Smooth muscle cell (in vitro differentiated cells): ENCODE measurements at regions not wholly inside any gene's neighbourhood (a gene's known extent, or its start where the extent isn't known, plus 50 kb on each side); places are given as distances from the start of the nearest gene placed in this dataset.

Source experiments
- DNase-seq: peaks from one replicate; lab custom pipeline; 2025; ENCODE audit not compliant: unreplicated experiment; lab: John Stamatoyannopoulos, UW
- H2AFZ ChIP-seq: fragments of 200-600 bp; sonication (generic); 2 replicates; pipeline ENCODE4 v1.6.0; 2016; ENCODE audit warnings: antibody characterized with exemption, low read depth, mild to moderate bottlenecking
- H3F3A ChIP-seq: fragments of 200-600 bp; sonication (generic); 2 replicates; pipeline ENCODE4 v1.6.0; 2017; ENCODE audit warnings: antibody characterized with exemption, low read depth
- H3K27ac ChIP-seq: fragments of 200-600 bp; sonication (generic); 2 replicates; pipeline ENCODE4 v1.5.1; 2016; ENCODE audit warnings: low read depth, mild to moderate bottlenecking
- H3K27me3 ChIP-seq: fragments of 200-600 bp; sonication (generic); 2 replicates; pipeline ENCODE4 v1.6.1; 2016; ENCODE audit warnings: low read depth, mild to moderate bottlenecking
- H3K36me3 ChIP-seq: fragments of 200-600 bp; sonication (generic); 2 replicates; pipeline ENCODE4 v1.5.1; 2016; ENCODE audit warnings: low read depth
- H3K4me1 ChIP-seq: fragments of 200-600 bp; sonication (generic); 2 replicates; pipeline ENCODE4 v1.5.1; 2016; ENCODE audit warnings: low read depth
- H3K4me2 ChIP-seq: fragments of 200-600 bp; sonication (generic); 2 replicates; pipeline ENCODE4 v1.6.0; 2016; ENCODE audit warnings: mild to moderate bottlenecking
- H3K4me3 ChIP-seq: fragments of 200-600 bp; sonication (generic); 2 replicates; pipeline ENCODE4 v1.5.1; 2016; ENCODE audit warnings: mild to moderate bottlenecking
- H3K79me2 ChIP-seq: fragments of 200-600 bp; sonication (generic); 2 replicates; pipeline ENCODE4 v1.6.0; 2016; ENCODE audit warnings: low read depth, mild to moderate bottlenecking
- H3K9ac ChIP-seq: fragments of 200-600 bp; sonication (generic); 2 replicates; pipeline ENCODE4 v1.6.0; 2016; ENCODE audit warnings: low read depth
- H3K9me3 ChIP-seq: fragments of 200-600 bp; sonication (generic); replicated peaks from 2 replicates; pipeline ENCODE4 v1.5.1; 2016; ENCODE audit warnings: low read depth
- H4K20me1 ChIP-seq: fragments of 200-600 bp; sonication (generic); 2 replicates; pipeline ENCODE4 v1.6.0; 2016; ENCODE audit warnings: low read depth
- CTCF ChIP-seq: fragments of 200-600 bp; sonication (generic); IDR thresholded peaks from 2 replicates; pipeline ENCODE4 v1.5.1; 2017; ENCODE audit warnings: borderline replicate concordance, mild to moderate bottlenecking, antibody characterized with exemption; ENCODE audit not compliant: insufficient read depth, poor library complexity, severe bottlenecking
- WGBS: methylation state at CpG from one replicate; pipeline ENCODE4 v1.1.7; 2016; ENCODE audit warnings: low lambda C conversion rate; 5-methylcytosine and 5-hydroxymethylcytosine counted together

- Histone ChIP-seq H2AFZ (no peak overlapping the region), H3K27me3 (no peaks in the 10 kb centered on the region), H3K36me3 (no peaks in the 10 kb centered on the region), H3K9ac (no peak overlapping the region), H3K79me2 (no peaks in the 10 kb centered on the region), H3K4me3 (no peak overlapping the region), H3K4me2 (no peak overlapping the region), H3K9me3 (no peaks in the 10 kb centered on the region), H3K27ac (no peak overlapping the region), H3F3A (no peaks in the 10 kb centered on the region), H3K4me1 (no peaks in the 10 kb centered on the region), H4K20me1 (no peaks in the 10 kb centered on the region)
- WGBS, result 93% methylated on average over 5 of the region's 5 CpGs
- no peak for DNase-seq
- no peak for TF ChIP-seq CTCF
Measured at GRCh38 chr6:15839969-15840541, 177.2 kb upstream of the DTNBP1 start.

GRCh38 chr6:15837205-15837604 lies 174.4 kb upstream of the DTNBP1 start:
- TF ChIP-seq CTCF, result no peak
- no peaks in the 10 kb centered on the region for H3K79me2 ChIP-seq

GRCh38 chr6:15832841-15833240 lies 170.0 kb upstream of the DTNBP1 start:
- Histone ChIP-seq H3K4me2 (no peak overlapping the region), H3K4me3 (no peak overlapping the region), H3F3A (no peaks in the 10 kb centered on the region), H3K9ac (no peak overlapping the region), H3K27me3 (no peaks in the 10 kb centered on the region), H3K27ac (no peak overlapping the region), H4K20me1 (no peaks in the 10 kb centered on the region), H3K79me2 (no peaks in the 10 kb centered on the region), H3K4me1 (no peaks in the 10 kb centered on the region), H3K36me3 (no peaks in the 10 kb centered on the region), H2AFZ (no peak overlapping the region), H3K9me3 (no peaks in the 10 kb centered on the region)
- DNase-seq, result no peak
- TF ChIP-seq CTCF, result no peak
- WGBS, result 74% methylated on average over 1 of the region's 1 CpG

More at GRCh38 chr6:15837205-15837604, 174.4 kb upstream of the DTNBP1 start:
- Histone ChIP-seq H3K27me3 (no peaks in the 10 kb centered on the region), H2AFZ (no peak overlapping the region), H3K27ac (no peak overlapping the region), H3F3A (no peaks in the 10 kb centered on the region), H3K4me2 (no peak overlapping the region), H3K4me3 (no peak overlapping the region), H3K9ac (no peak overlapping the region), H3K4me1 (no peaks in the 10 kb centered on the region), H3K9me3 (no peaks in the 10 kb centered on the region), H3K36me3 (no peaks in the 10 kb centered on the region), H4K20me1 (no peaks in the 10 kb centered on the region)
- no peak for DNase-seq
- WGBS, result 94% methylated on average over 6 of the region's 6 CpGs

GRCh38 chr6:15829156-15829555 lies 166.3 kb upstream of the DTNBP1 start:
- Histone ChIP-seq H3F3A (no peaks in the 10 kb centered on the region), H2AFZ (no peak overlapping the region), H3K4me1 (no peaks in the 10 kb centered on the region), H3K4me3 (no peak overlapping the region), H3K27ac (no peak overlapping the region), H3K9me3 (no peaks in the 10 kb centered on the region), H3K36me3 (no peaks in the 10 kb centered on the region), H3K27me3 (no peaks in the 10 kb centered on the region), H3K4me2 (no peak overlapping the region), H3K9ac (no peak overlapping the region), H4K20me1 (no peaks in the 10 kb centered on the region), H3K79me2 (no peaks in the 10 kb centered on the region)
- no peak for DNase-seq
- TF ChIP-seq CTCF, result no peak
- 67% methylated on average over 4 of the region's 4 CpGs for WGBS
